Neural cell (in vitro differentiated cells): ENCODE measurements at regions not wholly inside any gene's neighbourhood (a gene's known extent, or its start where the extent isn't known, plus 50 kb on each side); places are given as distances from the start of the nearest gene placed in this dataset.

Source experiments
- CTCF ChIP-seq: fragments of 450-650 bp; IDR thresholded peaks from 2 replicates; pipeline ENCODE4 v1.5.1; 2014; ENCODE audit warnings: antibody characterized with exemption, mild to moderate bottlenecking, moderate library complexity; ENCODE audit not compliant: poor library complexity, severe bottlenecking
- EZH2 ChIP-seq: fragments of 200-600, 300-800 bp; shearing (Covaris generic), sonication (generic); IDR thresholded peaks from 2 replicates; pipeline ENCODE4 v1.6.1; 2014; ENCODE audit warnings: antibody characterized with exemption, low read length, borderline replicate concordance, mild to moderate bottlenecking; ENCODE audit not compliant: insufficient read depth, poor library complexity, severe bottlenecking
- POLR2AphosphoS5 ChIP-seq: IDR thresholded peaks from 2 replicates; pipeline ENCODE4 v1.6.1; 2012
- RAD21 ChIP-seq: fragments of 450-650 bp; conservative IDR thresholded peaks from 2 replicates; pipeline ENCODE4 v1.6.1; 2014; ENCODE audit warnings: antibody characterized with exemption, mild to moderate bottlenecking, moderate library complexity
- REST ChIP-seq: IDR thresholded peaks from 2 replicates; pipeline ENCODE4 v1.6.1; 2012; ENCODE audit warnings: borderline replicate concordance

GRCh38 chr4:35912174-35912573 lies 332.1 kb downstream of the ARAP2 start:
- TF ChIP-seq POLR2AphosphoS5, result no peak
- TF ChIP-seq CTCF, result no peak
- TF ChIP-seq REST, result no peak
- TF ChIP-seq EZH2, result no peak
- no peak for TF ChIP-seq RAD21
